Activated T-helper 9 cell treated with anti-CD3 and anti-CD28 coated beads, Interleukin-2, amount 50 U/mL, for 16 hours (primary cell): ENCODE measurements at regions not wholly inside any gene's neighbourhood (a gene's known extent, or its start where the extent isn't known, plus 50 kb on each side); places are given as distances from the start of the nearest gene placed in this dataset.
"Not testable (repeated sequence)": the region's sequence is repeated elsewhere in the genome, so short reads cannot be mapped to it uniquely, and the experiment has no call there.

Source experiments
- DNase-seq: peaks from one replicate; pipeline ENCODE4 v3.0.0-alpha.2; 2020; ENCODE audit warnings: low read depth

DNA sequence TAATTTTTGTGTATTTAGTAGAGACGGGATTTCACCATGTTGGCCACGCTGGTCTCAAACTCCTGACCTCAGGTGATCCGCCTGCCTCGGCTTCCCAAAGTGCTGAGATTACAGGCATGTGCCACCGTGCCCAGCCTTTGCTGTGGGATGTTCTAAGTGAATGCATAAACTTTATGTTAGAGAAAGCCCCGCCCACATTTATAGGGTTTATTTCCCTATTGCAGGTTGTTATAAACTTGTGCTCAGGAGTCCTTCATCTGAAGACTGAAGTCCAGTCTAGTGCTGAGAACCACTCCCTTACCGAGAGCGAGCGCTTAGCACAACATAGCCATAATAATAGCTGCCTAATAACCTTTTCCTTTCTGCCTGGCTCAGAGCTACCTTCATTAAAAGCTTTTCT lies 75.4 kb upstream of the ZNF217 start:
- no peak for DNase-seq

GRCh38 chr20:53666144-53666543 lies 72.5 kb upstream of the ZNF217 start:
- no peak for DNase-seq

DNA sequence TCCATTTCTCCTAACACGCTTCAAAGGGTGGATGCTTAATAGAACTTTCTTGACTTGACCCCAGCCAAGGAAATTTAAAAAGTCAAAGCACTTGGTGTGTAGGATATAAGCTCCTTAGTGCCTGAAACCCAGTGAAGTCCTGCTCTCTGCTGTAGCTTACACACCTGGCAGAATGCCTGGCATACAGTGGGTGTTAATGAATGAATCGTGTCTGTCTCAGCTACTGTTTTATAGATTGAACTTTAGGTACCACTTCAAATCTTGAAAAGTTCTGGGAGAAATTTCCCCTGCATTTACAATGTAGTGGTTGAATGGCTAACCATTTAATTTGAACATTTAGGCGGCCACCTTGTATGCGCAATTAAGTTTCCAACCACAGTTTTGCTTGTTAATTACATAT lies 70.5 kb upstream of the ZNF217 start:
- no peak for DNase-seq

DNA sequence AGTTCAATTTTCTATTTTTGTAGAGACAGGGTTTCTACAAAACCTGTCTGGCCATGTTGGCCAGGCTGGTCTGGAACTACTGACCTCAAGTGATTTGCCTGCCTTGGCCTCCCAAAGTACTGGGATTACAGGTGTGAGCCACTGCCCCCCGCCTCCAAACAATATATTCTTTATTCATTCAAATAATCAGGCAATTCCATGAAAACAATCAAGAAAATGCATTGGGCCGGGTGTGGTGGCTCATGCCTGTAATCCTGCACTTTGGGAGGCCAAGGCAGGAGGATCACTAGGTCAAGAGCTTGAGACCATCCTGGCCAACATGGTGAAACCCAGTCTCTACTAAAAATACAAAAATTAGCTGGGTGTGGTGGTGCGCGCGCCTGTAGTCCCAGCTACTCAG lies 69.9 kb upstream of the ZNF217 start:
- DNase-seq, result not testable (repeated sequence)

DNA sequence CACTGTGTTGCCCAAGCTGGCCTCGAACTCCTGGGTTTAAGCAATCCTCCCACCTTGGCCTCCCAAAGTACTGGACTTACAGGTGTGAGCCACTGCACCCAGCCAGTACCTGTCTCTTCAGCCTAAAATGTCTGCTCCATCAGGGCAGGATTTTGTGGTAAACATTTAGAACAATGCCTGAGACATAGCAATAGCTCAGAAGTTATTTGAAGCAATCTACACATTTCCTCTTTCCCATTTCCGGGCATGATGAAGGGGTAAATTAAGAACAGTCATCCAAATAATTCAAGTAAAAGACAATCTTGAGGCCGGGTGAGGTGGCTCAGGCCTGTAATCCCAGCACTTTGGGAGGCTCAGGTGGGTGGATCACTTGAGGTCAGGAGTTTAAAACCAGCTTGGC lies 69.0 kb upstream of the ZNF217 start:
- DNase-seq, result no peak

- DNase-seq, result no peak
These were observed 67.3 kb upstream of the ZNF217 start for GRCh38 chr20:53660947-53661381.

GRCh38 chr20:53660078-53660909 lies 66.7 kb upstream of the ZNF217 start:
- peak; percentile 9 for DNase-seq

DNA sequence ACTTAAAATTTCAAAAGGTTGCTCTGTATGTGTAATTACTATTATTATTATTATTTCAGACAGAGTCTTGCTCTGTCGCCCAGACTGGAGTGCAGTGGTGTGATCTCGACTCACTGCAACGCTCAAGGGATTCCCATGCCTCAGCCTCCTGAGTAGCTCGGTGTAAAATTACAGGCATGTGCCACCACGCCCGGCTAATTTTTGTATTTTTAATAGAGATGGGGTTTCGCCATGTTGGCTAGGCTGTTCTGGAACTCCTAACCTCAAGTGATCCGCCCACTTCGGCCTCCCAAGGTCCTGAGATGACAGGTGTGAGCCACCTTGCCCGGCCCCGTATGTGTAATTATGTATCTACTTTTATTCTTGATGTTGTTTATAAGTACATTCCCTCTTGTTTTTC lies 65.3 kb upstream of the ZNF217 start:
- no peak for DNase-seq

DNA sequence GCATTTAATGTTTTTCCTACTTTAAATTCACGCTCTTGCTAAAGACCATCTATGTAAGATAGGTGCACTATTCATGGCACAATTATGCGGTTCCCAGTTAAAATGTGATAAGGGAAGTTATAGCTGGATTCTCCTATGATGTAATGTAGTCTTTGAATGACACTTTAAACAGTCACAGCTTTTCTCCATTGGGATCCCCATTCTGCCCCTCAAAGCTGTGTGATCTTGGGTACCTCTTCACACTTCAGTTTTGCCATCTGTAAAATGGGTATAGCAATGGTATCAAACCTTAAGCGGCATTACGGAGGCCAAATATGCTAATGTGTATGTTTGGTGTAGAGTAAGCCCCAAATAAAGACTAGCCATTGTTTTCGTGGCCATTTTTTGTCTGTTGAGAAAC lies 64.7 kb upstream of the ZNF217 start:
- no peak for DNase-seq

DNA sequence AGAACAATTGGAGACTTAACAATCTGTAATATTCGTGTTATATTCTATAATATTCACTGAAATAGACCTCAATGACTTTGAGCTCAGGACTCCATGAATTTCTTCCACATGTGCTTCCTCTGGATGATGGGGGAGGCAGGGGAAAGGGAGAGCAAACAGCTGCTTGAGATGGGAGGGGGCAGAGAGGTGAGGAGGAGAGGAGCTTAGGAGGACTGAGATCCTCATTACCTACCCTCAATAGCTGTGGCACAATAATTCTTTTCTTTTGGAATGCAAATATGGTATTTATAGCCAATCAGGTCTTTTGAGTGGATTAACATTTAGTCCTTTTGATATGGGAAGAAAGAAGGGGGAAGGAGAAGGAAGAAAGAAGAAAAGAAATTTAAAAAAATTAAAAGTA lies 64.1 kb upstream of the ZNF217 start:
- DNase-seq, result no peak

DNA sequence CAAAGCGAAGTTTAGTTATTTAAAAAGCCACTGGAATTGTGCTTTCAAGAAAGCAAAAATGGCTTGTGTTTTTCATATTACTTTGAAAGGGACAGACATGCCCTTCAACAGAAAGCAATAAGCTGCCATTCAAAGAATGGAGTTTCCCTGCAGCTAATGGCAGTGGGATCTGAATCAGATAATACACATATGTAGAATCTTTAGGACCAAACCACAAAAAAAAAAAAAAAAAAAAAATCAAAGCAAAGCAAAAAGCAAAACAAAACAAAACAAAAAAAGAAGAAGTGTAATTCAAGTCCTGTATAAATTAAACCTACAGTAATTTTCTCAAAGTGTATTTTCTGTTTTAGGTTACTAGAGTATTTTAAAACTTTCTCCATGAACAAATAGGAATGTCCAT lies 63.6 kb upstream of the ZNF217 start:
- no peak for DNase-seq

DNA sequence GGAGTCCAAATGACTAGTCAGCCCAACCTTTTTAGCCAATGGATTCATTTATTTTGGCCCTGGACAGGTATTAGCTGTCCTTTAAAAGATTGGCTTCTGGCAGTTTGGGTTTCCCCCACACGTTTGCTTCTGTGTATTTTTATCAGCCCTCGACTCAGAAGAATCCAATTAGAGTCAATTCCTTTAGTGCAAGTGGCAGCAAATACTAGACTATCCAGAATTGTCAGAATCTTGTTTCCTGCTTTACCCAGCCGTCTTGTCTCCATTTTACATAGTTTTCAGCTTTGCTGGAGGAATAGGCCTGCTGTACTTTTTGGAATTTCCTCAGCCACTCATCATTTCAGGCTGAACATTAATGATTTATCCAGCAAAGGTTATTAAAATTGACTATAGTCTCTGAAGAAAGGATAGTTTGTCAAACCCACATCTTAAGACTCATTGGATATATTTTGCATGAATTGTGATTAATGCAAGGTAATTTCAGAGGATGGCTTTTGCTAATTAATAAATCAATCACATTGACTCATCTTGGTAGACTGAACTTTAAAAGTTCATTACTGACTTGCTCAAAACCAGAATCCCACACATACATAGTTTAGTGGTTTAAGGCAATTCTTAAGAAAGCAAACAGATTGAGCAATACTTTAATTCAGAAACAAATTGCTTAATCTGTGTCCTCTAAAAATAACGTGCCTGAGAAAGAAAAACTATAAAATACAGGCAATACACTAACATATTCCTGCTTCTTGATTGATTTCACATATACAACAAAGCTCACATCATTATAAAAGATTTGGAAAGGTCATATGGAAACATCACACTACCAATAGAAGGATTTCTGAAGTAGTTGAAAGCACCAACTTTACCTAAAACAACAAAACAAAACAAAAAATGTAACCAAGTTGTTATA lies 62.9 kb upstream of the ZNF217 start:
- no peak for DNase-seq

- DNase-seq, result no peak
These were observed 62.1 kb upstream of the ZNF217 start for GRCh38 chr20:53655625-53656292.

- DNase-seq, result no peak
These were observed 61.4 kb upstream of the ZNF217 start for GRCh38 chr20:53654932-53655624.

GRCh38 chr20:53654521-53654920 lies 60.9 kb upstream of the ZNF217 start:
- DNase-seq, result not testable (repeated sequence)

- no peak for DNase-seq
These were observed 59.3 kb upstream of the ZNF217 start for GRCh38 chr20:53652859-53653517.

DNA sequence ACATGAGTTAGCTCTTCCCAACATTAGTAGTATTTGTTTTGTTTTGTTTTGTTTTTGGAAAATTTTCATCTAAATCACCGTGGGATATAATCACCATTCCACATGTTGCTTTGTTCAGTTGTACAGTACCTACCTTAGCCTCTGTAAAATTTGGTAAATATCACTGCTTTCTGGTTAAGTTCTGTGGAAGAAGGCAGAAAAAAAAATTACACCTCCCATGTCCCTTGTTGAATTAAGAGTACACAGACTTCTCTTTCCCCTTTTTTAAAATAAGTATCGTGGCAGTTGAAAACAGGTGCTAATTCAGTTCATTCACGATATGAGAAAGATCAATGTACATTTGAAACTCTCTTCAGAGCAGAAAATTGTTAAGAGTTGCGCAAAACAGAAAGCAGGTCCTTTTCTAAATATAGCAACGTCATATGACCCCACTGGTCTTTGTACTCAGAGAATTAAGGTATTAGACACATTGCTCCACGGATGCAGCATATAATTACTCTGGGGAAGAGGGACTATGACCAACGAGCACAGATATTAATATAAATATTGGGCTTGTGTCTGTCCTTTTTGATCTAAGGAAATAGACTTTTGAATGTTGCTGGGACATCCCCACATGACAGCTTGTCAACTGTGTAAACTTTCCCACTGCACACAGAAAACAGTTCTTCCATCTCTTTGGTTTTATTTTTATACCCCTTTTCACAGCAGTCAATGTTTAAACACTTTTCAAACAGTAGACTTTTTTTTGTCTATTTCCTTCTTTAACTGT lies 58.6 kb upstream of the ZNF217 start:
- DNase-seq, result no peak

- not testable (repeated sequence) for DNase-seq
These were observed 55.9 kb upstream of the ZNF217 start for GRCh38 chr20:53649493-53649892.

DNA sequence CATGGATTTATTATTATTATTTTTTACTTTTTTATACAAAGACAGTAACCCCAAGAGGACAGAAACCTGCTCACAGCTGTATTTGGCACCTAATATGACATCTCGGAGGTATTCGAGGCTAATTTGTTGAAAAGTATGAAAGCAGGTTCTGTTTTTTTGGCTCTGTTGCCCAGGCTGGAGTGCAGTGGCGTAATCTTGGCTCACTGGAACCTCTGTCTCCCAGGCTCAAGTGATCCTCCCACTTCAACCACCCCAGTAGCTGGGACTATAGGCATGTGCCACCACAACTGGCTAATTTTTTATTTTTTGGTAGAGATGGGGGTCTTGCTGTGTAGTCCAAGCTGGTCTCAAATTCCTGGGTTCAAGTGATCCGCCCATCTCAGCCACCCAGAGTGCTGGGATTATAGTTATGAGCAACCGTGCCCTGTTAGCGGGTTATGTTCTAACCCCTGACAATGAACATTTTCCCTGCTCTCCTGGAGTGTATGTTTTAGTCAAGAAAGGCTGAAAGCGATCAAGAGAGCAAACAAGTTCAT lies 53.7 kb upstream of the ZNF217 start:
- DNase-seq, result no peak

DNA sequence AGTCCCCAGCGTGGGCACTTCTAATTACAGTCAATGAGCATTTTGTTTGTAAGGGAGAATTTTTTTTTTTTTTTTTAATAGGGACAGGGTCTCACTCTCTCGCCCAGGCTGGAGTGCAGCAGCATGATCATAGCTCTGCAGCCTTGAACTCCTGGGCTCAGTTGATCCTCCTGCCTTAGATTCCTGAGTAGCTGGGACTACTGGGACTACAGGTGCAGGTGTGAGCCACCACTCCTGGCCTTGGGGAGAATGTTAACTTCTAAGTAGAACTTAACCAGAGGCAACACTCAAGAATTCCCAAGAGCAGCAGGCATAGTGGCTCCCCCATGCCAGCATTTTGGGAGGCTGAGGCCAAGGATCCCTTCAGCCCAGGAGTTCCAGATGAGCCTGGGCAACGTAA lies 52.9 kb upstream of the ZNF217 start:
- DNase-seq, result no peak

DNA sequence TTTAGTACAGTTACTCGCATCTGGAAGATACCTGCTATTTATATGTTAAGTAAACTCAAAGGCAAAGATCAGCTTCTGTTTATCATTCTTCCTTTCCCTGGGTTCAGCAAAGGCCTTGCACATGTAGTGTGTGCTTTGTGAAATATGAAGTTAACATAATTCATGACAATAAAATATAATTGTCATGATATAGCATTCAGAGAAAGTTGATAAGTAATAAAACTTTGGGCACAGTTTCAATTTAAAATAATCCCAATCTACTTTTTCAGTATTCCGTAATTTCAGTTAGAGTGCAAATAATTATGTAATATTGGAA lies 51.9 kb upstream of the ZNF217 start:
- no peak for DNase-seq
